ENCODE measurements at regions not wholly inside any gene's neighbourhood (a gene's known extent, or its start where the extent isn't known, plus 50 kb on each side); places are given as distances from the start of the nearest gene placed in this dataset.

GRCh38 chr6:94414041-94414440, 994.7 kb upstream of the EPHA7 start:
- H2AFZ ChIP-seq (ENCODE audit: low read length) = no peak overlapping the region; the same call in 1 of the 2 replicates

DNA sequence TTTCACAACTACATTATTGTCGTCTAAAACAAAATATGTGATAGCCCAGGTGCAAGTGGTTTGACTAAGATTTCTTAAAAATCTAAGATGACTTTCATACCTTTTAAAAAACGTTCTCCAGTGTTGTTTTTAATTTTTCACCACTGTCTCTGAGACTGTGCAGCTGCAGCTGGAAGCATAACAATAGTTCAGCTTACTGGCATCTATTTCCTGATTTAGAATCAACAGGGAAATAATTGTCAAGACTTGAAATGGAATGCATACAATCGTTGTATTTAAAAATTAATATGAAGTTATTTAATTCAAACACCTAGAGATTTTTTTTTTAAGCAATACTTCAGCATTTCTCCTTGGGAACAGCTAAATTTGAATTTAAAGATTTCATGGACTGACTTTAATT, 982.0 kb upstream of the EPHA7 start:
- TF ChIP-seq, protein P1, sequence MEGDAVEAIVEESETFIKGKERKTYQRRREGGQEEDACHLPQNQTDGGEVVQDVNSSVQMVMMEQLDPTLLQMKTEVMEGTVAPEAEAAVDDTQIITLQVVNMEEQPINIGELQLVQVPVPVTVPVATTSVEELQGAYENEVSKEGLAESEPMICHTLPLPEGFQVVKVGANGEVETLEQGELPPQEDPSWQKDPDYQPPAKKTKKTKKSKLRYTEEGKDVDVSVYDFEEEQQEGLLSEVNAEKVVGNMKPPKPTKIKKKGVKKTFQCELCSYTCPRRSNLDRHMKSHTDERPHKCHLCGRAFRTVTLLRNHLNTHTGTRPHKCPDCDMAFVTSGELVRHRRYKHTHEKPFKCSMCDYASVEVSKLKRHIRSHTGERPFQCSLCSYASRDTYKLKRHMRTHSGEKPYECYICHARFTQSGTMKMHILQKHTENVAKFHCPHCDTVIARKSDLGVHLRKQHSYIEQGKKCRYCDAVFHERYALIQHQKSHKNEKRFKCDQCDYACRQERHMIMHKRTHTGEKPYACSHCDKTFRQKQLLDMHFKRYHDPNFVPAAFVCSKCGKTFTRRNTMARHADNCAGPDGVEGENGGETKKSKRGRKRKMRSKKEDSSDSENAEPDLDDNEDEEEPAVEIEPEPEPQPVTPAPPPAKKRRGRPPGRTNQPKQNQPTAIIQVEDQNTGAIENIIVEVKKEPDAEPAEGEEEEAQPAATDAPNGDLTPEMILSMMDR (IDR thresholded peaks at IDR 0.05; ENCODE audit: low read length) = no peak
- no peak for TF ChIP-seq EZH2phosphoT487 (IDR thresholded peaks at IDR 0.05; ENCODE audit: low read length)
- TF ChIP-seq EZH2 (optimal IDR thresholded peaks at IDR 0.05; ENCODE audit: low read depth, low read length) = no peak
- Histone ChIP-seq H3K36me3 (replicated peaks; ENCODE audit: insufficient read depth, low read length) (no peaks in the 10 kb centered on the region), H3K9ac (ENCODE audit: low read length) (no peak overlapping the region), H3K4me3 (ENCODE audit: low read length) (no peak overlapping the region), H3K27ac (ENCODE audit: low read length) (no peak overlapping the region), H2AFZ (ENCODE audit: low read length) (no peak overlapping the region), H3K4me1 (ENCODE audit: low read length) (no peaks in the 10 kb centered on the region), H3K4me2 (ENCODE audit: low read depth, low read length) (no peak overlapping the region), H3K9me2 (replicated peaks; ENCODE audit: insufficient read depth, low read length) (no peaks in the 10 kb centered on the region), H4K20me1 (ENCODE audit: insufficient read depth, low read length) (no peaks in the 10 kb centered on the region), H3K9me3 (replicated peaks; ENCODE audit: insufficient read depth, low read length) (no peaks in the 10 kb centered on the region), H3F3A (ENCODE audit: insufficient read depth, low read length) (no peaks in the 10 kb centered on the region), H3K79me2 (ENCODE audit: low read length) (no peaks in the 10 kb centered on the region), H3K27me3 (replicated peaks; ENCODE audit: insufficient read depth, low read length) (no peaks in the 10 kb centered on the region)
- no peak for DNase-seq

More at GRCh38 chr6:94414041-94414440, 994.7 kb upstream of the EPHA7 start:
- H3K4me1 ChIP-seq (ENCODE audit: low read length) = no peaks in the 10 kb centered on the region
- no peak overlapping the region for H3K27ac ChIP-seq (ENCODE audit: low read length)
- H3K9ac ChIP-seq (ENCODE audit: low read length) = no peak overlapping the region
- H3F3A ChIP-seq (ENCODE audit: insufficient read depth, low read length) = no peaks in the 10 kb centered on the region
- DNase-seq = no peak
- no peak overlapping the region for H3K4me3 ChIP-seq (ENCODE audit: low read length)
- TF ChIP-seq EZH2phosphoT487 (IDR thresholded peaks at IDR 0.05; ENCODE audit: low read length) (no peak), EZH2 (optimal IDR thresholded peaks at IDR 0.05; ENCODE audit: low read depth, low read length) (no peak)
- TF ChIP-seq, protein P1 (IDR thresholded peaks at IDR 0.05; ENCODE audit: low read length) = no peak
- no peaks in the 10 kb centered on the region for H3K79me2 ChIP-seq (ENCODE audit: low read length)
- no peak overlapping the region for H3K4me2 ChIP-seq (ENCODE audit: low read depth, low read length)
- H3K36me3 ChIP-seq (replicated peaks; ENCODE audit: insufficient read depth, low read length) = no peaks in the 10 kb centered on the region
- H3K27me3 ChIP-seq (replicated peaks; ENCODE audit: insufficient read depth, low read length) = no peaks in the 10 kb centered on the region
- no peaks in the 10 kb centered on the region for H3K9me3 ChIP-seq (replicated peaks; ENCODE audit: insufficient read depth, low read length)
- no peaks in the 10 kb centered on the region for H4K20me1 ChIP-seq (ENCODE audit: insufficient read depth, low read length)
- H3K9me2 ChIP-seq (replicated peaks; ENCODE audit: insufficient read depth, low read length) = no peaks in the 10 kb centered on the region

DNA sequence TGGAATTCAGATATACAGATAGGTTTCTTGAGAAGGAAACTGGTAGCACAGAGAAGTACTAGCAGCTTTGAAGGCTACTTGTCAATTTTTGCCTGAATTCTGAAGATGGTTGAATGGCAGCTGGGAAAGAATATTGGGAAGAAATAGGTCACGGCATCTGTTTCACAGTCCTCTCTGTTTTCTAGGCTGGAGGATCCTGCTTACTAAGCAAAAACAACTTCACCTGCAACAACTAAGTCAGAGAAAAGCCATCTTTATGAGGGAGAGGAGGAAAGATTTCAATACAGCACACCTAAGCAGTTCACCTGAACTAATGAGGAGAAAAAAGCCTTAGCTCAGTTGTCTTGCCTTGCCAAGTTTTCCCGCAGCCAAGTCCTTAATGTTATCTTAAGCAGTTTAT, 975.5 kb upstream of the EPHA7 start:
- no peak for DNase-seq
- TF ChIP-seq EZH2 (optimal IDR thresholded peaks at IDR 0.05; ENCODE audit: low read depth, low read length) (no peak), EZH2phosphoT487 (IDR thresholded peaks at IDR 0.05; ENCODE audit: low read length) (no peak)
- TF ChIP-seq, protein P1 (IDR thresholded peaks at IDR 0.05; ENCODE audit: low read length) = no peak
- Histone ChIP-seq H2AFZ (ENCODE audit: low read length) (no peak overlapping the region), H3K79me2 (ENCODE audit: low read length) (no peaks in the 10 kb centered on the region), H3K9me3 (replicated peaks; ENCODE audit: insufficient read depth, low read length) (no peaks in the 10 kb centered on the region), H4K20me1 (ENCODE audit: insufficient read depth, low read length) (no peaks in the 10 kb centered on the region), H3K9ac (ENCODE audit: low read length) (no peak overlapping the region), H3K4me3 (ENCODE audit: low read length) (no peak overlapping the region), H3K4me2 (ENCODE audit: low read depth, low read length) (no peak overlapping the region), H3K4me1 (ENCODE audit: low read length) (no peaks in the 10 kb centered on the region), H3K36me3 (replicated peaks; ENCODE audit: insufficient read depth, low read length) (no peaks in the 10 kb centered on the region), H3K27me3 (replicated peaks; ENCODE audit: insufficient read depth, low read length) (no peaks in the 10 kb centered on the region), H3F3A (ENCODE audit: insufficient read depth, low read length) (no peaks in the 10 kb centered on the region), H3K9me2 (replicated peaks; ENCODE audit: insufficient read depth, low read length) (no peaks in the 10 kb centered on the region), H3K27ac (ENCODE audit: low read length) (no peak overlapping the region)

Data from MM.1S (cell line).